CD4-positive, alpha-beta T cell treated with Interleukin-6 at 100 ng/mL for 8 hours (primary cell): ENCODE measurements at regions not wholly inside any gene's neighbourhood (a gene's known extent, or its start where the extent isn't known, plus 50 kb on each side); places are given as distances from the start of the nearest gene placed in this dataset.

Experiments used
- DNase-seq: peaks from one replicate; pipeline ENCODE4 v3.0.0-alpha.2; 2020; ENCODE audit warnings: mixed read lengths, low spot score

- DNase-seq: no peak
These were observed 256.8 kb downstream of the GABRG2 start for GRCh38 chr5:162324328-162324727.

DNA sequence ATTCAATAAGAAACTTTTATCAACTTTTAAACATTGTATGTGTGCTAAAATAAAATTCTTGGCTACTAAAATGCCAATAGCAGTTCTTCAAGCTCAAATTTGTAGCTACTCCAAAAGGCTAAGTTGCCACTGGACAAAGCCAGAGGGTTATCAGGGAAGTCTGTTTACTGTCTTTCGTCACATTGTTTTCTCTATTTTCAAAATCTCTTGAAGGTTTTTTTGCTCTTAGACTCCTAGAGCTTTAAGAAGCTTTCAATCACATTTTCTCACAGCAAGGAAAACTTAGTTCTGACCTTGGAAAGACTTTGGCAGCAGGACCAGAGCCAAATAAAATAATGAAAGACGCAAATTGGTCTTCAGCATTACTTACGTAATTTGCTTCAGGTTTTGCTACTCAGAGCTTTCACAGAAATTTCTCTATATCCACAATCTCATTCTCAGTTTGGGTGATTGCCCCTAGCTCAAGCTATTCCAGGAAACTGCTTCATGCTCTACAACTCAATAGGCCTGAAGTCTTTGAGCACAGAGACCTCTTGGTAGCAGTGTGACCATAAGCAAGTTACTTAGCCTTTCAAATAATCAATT, 257.7 kb downstream of the GABRG2 start:
- DNase-seq: no peak

DNA sequence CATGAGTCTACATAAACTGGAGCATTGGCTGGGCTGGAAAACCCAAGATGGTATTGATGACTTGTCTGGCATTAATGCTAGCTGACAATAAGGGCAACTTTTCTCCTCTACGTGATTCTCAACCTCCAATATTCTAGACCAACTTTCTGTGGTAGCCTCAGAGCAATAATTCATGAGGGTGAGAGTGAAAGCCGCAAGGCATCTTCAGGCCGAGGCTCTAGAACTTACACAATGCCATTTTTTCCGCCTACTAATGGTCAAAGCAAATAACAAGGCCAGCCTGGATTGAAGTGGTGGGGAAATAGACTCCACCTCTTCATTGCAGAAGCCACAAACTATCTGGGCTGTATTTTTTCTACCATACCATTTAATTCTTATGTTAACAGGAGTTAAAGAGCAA, 267.4 kb downstream of the GABRG2 start:
- DNase-seq: no peak

GRCh38 chr5:162360373-162360931, 292.9 kb downstream of the GABRG2 start:
- DNase-seq: no peak

DNA sequence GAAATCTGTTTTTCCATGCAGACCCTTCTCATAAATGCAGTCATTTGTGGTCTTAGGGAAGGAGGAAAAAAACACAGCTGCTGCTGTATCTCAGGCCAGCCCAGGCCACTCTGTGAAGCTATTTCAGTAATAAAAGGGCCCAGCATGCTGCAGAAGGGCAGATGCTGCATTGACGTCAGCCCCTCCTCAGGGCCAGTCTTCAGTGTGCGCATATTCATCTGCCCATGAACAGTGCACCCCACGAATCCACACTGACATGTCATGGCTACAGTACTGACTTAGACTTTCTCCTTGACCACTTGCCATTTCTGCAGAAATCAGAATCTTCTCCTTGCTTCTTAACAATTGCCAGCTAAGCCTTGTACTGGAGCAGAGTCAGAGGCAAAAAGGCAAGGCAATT, 304.7 kb downstream of the GABRG2 start:
- DNase-seq: no peak

DNA sequence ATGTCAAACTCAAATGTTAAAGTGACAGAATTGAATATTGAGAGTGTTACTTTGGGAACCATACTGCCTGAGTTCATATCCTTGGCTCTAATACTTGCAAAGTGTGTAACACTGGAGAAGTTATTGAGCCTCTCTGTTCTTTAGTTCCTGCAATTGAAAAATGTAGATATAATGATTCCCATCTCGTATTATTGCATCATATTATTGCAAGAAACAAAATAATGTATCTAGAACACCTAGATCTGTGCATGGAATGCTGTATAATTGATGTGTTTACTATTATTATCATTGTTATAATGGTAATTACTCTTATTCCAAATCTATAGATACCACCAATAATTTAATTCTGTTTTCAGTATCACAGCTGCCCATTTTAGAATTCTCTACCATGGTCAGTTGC, 310.3 kb downstream of the GABRG2 start:
- no peak for DNase-seq

GRCh38 chr5:162382839-162383238, 315.3 kb downstream of the GABRG2 start:
- no peak for DNase-seq

DNA sequence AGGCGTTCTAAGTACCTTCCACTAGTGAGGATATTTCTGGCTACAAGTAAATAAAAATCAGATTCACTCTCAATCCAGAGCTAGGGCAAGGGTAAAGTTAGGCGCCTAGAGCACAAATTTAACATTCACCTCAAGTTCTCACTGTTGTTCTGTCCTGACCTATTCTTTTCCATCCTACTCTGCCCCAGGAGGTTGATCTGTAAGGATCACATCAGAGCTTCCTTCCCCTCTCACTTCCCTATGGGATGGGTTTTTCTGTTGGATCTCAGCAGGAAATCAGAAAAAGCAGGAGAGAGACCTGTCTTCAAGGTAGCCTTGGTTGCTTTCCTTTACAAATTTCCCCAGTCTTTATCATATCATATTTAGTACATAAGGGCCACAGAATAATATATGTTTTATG, 316.7 kb downstream of the GABRG2 start:
- no peak for DNase-seq

GRCh38 chr5:162391833-162392232, 324.3 kb downstream of the GABRG2 start:
- DNase-seq: no peak

GRCh38 chr5:162392336-162392735, 324.8 kb downstream of the GABRG2 start:
- no peak for DNase-seq

DNA sequence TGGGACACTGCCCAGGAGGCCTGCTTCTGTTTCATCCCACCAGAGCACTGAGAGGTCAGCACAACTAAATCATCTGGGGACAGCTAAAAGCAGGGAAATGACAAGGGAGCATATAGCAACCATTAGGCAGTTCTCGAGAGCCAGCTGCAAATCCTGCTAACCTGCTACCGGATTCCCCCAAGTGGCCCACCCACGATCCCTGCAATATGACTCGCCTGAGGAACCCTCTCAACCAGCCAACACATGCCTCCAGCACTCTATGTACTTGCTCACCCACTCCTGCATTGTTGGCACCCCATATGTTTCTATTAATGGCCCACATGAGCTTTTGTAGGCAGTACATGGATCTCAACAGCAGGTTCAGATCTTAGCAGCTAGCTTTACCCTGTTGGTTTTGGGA, 326.0 kb downstream of the GABRG2 start:
- DNase-seq: no peak

DNA sequence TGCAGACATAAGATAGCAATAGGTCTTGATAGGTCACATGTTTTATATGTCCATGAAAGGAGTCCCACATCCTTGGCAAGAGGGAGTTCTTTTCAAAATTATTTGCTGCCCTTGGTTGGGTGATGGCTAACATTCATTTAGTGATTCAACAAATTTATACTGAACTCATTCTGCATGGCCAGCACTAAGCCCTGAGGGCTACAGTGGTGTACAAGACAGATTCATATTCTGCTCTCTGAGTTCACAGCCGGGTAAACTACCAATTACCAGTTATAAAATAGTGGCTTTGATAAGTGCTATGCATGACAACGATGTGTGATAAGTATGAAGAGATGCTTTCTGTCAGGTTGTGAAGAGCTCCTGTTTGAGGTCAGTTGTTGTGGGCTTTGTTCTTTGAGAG, 340.0 kb downstream of the GABRG2 start:
- DNase-seq: no peak

GRCh38 chr5:162410365-162410764, 342.8 kb downstream of the GABRG2 start:
- no peak for DNase-seq

DNA sequence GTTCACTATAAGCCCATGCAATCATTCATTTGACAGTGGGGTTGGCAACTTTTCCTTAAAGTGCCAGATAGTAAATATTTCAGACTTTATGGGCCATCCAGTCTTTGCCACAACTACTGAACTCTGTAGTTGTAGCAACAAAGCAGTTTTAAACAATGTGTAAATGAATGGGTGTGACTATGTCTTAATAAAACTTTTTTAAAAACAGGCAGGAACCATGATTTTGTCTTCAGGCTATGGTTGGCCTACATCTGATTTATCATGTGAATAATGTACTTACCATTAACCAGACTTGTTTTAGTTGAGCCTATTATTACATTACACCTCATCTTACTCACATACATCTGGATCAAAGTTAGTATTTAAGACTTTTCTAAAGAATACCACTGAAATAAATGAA, 361.6 kb downstream of the GABRG2 start:
- no peak for DNase-seq

GRCh38 chr5:162434281-162434680, 366.7 kb downstream of the GABRG2 start:
- no peak for DNase-seq

- no peak for DNase-seq
These were observed 368.5 kb downstream of the GABRG2 start for GRCh38 chr5:162436055-162436454.

- no peak for DNase-seq
These were observed 376.7 kb downstream of the GABRG2 start for GRCh38 chr5:162444129-162444762.

DNA sequence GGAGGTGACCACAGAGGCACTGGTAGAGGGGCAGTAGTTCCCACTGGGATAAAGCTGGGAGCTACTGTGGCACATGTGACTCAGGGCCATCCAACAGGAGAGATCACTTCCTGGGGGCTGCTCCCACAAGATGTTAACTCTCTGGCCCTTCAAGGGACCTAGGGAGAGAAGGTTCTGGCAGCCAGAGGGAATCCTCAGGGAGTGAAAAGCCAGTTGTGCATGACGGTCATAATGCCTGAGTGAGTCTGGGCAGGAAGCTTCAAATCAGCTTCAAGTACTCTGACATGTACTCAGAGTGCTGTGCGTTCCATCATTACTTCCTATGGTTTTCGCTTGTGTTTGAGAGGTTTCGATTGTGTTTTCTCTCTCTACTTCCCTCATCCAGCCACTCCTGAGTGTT, 388.5 kb downstream of the GABRG2 start:
- no peak for DNase-seq

- no peak for DNase-seq
These were observed 398.4 kb downstream of the GABRG2 start for GRCh38 chr5:162466011-162466410.

DNA sequence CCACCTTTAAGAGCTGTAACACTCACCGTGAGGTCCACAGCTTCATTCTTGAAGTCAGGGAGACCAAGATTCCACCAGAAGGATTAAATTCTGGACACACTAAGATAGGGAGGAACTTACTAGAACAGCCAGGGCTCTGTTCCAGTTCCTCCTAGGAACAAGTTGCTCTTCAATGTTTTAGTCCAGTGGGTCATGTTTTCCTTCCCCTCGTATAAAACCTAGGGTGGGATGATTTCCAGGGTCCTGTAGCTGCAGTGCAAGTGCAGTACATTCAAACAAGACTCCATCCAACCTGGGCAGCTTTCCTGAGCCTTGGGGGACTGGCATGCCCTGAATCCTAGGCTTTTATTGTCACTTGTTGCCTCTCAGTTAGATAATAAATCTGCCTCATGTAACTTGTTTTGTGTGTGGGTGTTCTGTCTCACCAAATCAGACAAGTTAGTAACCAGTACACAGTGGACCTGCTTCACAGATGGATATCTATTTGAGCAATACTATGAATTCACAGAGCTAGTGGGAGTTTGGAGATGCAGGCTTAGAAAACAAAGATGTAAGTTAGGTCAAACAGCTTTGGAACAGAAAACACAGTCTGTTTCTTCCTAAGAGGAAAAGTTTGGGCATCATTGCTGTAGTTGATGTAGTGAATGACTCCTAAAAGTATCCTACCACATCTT, 405.6 kb downstream of the GABRG2 start:
- DNase-seq: no peak

GRCh38 chr5:162474239-162474638, 406.7 kb downstream of the GABRG2 start:
- no peak for DNase-seq

DNA sequence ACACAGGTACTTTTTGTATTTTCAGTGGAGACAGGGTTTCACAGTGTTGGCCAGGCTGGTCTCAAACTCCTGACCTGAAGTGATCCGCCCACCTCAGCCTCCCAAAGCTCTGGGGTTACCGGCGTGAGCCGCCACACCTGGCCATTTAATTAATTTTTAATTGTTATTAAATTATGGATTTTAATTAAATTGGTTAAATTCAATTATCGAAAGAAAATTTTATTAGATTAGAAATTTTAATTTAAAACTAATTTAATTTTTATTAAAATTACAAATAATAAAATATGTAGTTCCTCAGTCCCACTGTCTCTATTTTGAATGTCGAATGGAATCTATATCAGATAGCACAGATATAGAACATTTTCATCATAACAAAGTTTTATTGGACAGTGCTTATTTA, 416.5 kb downstream of the GABRG2 start:
- DNase-seq: no peak

- no peak for DNase-seq
These were observed 417.4 kb downstream of the GABRG2 start for GRCh38 chr5:162484986-162485385.
